ENCODE measurements at regions not wholly inside any gene's neighbourhood (a gene's known extent, or its start where the extent isn't known, plus 50 kb on each side); places are given as distances from the start of the nearest gene placed in this dataset.

GRCh38 chr1:118716775-118717174, 271.4 kb downstream of the TBX15 start:
- TF ChIP-seq EZH2phosphoT487 (IDR thresholded peaks at IDR 0.05; ENCODE audit: borderline replicate concordance, low read length): no peak
- no peak for TF ChIP-seq CTCF (IDR thresholded peaks at IDR 0.05; ENCODE audit: low read depth, low read length, poor library complexity, severe bottlenecking)
